ENCODE measurements at regions not wholly inside any gene's neighbourhood (a gene's known extent, or its start where the extent isn't known, plus 50 kb on each side); places are given as distances from the start of the nearest gene placed in this dataset.
"Not testable (repeated sequence)": the region's sequence is repeated elsewhere in the genome, so short reads cannot be mapped to it uniquely, and the experiment has no call there.

DNA sequence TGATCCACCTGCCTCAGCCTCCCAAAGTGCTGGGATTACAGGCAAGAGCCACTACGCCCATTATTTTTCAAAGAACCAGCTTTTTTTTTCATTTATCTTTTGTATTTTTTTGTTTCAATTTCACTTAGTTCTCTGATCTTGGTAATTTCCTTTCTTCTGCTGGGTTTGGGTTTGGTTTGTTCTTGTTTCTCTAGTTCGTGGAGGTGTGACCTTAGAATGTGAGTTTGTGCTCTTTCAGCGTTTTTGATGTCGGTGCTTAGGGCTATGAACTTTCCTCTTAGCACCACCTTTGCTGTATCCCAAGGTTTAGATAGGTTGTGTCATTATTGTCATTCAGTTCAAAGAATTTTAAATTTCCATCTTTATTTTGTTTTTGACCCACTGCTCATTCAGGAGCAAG lies 86.7 kb upstream of the MSTN start (continued):
- TF ChIP-seq, protein P1, sequence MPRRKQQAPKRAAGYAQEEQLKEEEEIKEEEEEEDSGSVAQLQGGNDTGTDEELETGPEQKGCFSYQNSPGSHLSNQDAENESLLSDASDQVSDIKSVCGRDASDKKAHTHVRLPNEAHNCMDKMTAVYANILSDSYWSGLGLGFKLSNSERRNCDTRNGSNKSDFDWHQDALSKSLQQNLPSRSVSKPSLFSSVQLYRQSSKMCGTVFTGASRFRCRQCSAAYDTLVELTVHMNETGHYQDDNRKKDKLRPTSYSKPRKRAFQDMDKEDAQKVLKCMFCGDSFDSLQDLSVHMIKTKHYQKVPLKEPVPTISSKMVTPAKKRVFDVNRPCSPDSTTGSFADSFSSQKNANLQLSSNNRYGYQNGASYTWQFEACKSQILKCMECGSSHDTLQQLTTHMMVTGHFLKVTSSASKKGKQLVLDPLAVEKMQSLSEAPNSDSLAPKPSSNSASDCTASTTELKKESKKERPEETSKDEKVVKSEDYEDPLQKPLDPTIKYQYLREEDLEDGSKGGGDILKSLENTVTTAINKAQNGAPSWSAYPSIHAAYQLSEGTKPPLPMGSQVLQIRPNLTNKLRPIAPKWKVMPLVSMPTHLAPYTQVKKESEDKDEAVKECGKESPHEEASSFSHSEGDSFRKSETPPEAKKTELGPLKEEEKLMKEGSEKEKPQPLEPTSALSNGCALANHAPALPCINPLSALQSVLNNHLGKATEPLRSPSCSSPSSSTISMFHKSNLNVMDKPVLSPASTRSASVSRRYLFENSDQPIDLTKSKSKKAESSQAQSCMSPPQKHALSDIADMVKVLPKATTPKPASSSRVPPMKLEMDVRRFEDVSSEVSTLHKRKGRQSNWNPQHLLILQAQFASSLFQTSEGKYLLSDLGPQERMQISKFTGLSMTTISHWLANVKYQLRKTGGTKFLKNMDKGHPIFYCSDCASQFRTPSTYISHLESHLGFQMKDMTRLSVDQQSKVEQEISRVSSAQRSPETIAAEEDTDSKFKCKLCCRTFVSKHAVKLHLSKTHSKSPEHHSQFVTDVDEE (CRISPR knock-in tag; IDR thresholded peaks at IDR 0.05): no peak
- TF ChIP-seq ZFP30 (CRISPR knock-in tag; IDR thresholded peaks at IDR 0.05): no peak
- TF ChIP-seq ARNTL (CRISPR knock-in tag; IDR thresholded peaks at IDR 0.05; ENCODE audit: borderline replicate concordance, low read depth): no peak

DNA sequence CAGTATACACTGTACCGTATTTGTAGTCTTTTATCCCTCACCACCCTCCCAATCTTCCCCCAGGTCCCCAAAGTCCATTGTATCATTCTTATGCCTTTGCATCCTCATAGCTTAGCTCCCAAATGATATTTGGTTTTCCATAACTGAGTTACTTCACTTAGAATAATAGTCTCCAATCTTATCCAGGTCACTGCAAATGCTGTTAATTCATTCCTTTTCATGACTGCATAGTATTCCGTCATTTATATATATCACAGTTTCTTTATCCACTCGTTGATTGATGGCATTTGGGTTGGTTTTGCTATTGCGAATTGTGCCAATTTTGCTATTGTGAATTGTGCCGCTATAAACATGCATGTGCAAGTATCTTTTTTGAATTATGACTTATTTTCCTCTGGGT lies 83.6 kb upstream of the MSTN start:
- not testable (repeated sequence) for ATAC-seq

DNA sequence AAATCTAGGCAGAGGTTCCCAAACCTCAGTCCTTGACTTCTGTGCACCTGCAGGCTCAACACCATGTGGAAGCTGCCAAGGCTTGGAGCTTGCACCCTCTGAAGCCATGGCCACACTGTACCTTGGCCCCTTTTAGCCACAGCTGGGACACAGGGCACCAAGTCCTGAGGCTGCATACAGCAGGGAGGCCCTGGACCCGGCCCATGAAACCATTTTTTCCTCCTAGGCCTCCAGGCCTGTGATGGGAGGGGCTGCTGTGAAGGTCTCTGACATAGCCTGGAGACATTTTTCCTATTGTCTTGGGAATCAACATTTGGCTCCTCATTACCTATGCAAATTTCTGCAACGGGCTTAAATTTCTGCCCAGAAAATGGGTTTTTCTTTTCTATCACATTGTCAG lies 77.9 kb upstream of the MSTN start:
- ATAC-seq: not testable (repeated sequence)

DNA sequence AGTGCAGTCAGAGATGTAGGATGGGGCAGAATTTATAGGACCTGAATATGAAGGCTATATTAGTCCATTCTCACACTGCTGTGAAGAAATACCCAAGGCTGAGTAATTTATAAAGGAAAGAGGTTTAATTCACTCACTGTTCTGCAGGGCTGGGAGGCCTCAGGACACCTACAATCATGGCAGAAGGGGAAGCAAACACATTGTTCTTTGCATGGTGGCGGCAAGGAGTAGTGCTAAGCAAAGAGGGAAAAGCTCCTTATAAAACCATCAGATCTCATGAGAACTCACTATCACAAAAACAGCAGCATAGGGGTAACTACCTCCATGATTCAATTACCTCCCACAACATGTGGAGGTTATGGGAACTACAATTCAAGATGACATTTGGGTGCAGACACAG lies 76.8 kb upstream of the MSTN start:
- TF ChIP-seq, protein P2, sequence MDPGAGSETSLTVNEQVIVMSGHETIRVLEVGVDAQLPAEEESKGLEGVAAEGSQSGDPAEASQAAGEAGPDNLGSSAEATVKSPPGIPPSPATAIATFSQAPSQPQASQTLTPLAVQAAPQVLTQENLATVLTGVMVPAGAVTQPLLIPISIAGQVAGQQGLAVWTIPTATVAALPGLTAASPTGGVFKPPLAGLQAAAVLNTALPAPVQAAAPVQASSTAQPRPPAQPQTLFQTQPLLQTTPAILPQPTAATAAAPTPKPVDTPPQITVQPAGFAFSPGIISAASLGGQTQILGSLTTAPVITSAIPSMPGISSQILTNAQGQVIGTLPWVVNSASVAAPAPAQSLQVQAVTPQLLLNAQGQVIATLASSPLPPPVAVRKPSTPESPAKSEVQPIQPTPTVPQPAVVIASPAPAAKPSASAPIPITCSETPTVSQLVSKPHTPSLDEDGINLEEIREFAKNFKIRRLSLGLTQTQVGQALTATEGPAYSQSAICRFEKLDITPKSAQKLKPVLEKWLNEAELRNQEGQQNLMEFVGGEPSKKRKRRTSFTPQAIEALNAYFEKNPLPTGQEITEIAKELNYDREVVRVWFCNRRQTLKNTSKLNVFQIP (CRISPR knock-in tag; IDR thresholded peaks at IDR 0.05; ENCODE audit: borderline replicate concordance, low read depth): no peak
- TF ChIP-seq ZNF565 (CRISPR knock-in tag; conservative IDR thresholded peaks at IDR 0.05; ENCODE audit: low read depth): no peak
- TF ChIP-seq CSDC2 (CRISPR knock-in tag; IDR thresholded peaks at IDR 0.05): no peak
- no peak for TF ChIP-seq OSR1 (CRISPR knock-in tag; IDR thresholded peaks at IDR 0.05)
- no peak for TF ChIP-seq ZNF8 (CRISPR knock-in tag; IDR thresholded peaks at IDR 0.05)
- no peak for TF ChIP-seq SNAI2 (CRISPR knock-in tag; IDR thresholded peaks at IDR 0.05)
- TF ChIP-seq TCF4 (CRISPR knock-in tag; IDR thresholded peaks at IDR 0.05; ENCODE audit: borderline replicate concordance): no peak
- TF ChIP-seq ZFP3 (CRISPR knock-in tag; IDR thresholded peaks at IDR 0.05): no peak
- TF ChIP-seq, protein P1 (CRISPR knock-in tag; IDR thresholded peaks at IDR 0.05): no peak
- no peak for TF ChIP-seq ESRRG (CRISPR knock-in tag; IDR thresholded peaks at IDR 0.05)
- no peak for TF ChIP-seq PPARA (CRISPR knock-in tag; IDR thresholded peaks at IDR 0.05; ENCODE audit: borderline replicate concordance)
- no peak for TF ChIP-seq GLIS3 (CRISPR knock-in tag; IDR thresholded peaks at IDR 0.05)
- TF ChIP-seq, protein P3, sequence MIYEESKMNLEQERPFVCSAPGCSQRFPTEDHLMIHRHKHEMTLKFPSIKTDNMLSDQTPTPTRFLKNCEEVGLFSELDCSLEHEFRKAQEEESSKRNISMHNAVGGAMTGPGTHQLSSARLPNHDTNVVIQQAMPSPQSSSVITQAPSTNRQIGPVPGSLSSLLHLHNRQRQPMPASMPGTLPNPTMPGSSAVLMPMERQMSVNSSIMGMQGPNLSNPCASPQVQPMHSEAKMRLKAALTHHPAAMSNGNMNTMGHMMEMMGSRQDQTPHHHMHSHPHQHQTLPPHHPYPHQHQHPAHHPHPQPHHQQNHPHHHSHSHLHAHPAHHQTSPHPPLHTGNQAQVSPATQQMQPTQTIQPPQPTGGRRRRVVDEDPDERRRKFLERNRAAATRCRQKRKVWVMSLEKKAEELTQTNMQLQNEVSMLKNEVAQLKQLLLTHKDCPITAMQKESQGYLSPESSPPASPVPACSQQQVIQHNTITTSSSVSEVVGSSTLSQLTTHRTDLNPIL (CRISPR knock-in tag; IDR thresholded peaks at IDR 0.05; ENCODE audit: low read depth): no peak
- no peak for TF ChIP-seq BACH2 (CRISPR knock-in tag; IDR thresholded peaks at IDR 0.05; ENCODE audit: borderline replicate concordance)
- TF ChIP-seq ARNTL (CRISPR knock-in tag; IDR thresholded peaks at IDR 0.05; ENCODE audit: borderline replicate concordance, low read depth): no peak
- TF ChIP-seq, protein P4, sequence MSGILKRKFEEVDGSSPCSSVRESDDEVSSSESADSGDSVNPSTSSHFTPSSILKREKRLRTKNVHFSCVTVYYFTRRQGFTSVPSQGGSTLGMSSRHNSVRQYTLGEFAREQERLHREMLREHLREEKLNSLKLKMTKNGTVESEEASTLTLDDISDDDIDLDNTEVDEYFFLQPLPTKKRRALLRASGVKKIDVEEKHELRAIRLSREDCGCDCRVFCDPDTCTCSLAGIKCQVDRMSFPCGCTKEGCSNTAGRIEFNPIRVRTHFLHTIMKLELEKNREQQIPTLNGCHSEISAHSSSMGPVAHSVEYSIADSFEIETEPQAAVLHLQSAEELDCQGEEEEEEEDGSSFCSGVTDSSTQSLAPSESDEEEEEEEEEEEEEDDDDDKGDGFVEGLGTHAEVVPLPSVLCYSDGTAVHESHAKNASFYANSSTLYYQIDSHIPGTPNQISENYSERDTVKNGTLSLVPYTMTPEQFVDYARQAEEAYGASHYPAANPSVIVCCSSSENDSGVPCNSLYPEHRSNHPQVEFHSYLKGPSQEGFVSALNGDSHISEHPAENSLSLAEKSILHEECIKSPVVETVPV (CRISPR knock-in tag; IDR thresholded peaks at IDR 0.05): no peak
- no peak for TF ChIP-seq ZC3H10 (CRISPR knock-in tag; IDR thresholded peaks at IDR 0.05)
- TF ChIP-seq ZNF70 (CRISPR knock-in tag; IDR thresholded peaks at IDR 0.05): no peak
- no peak for ATAC-seq

All from SK-N-SH treated with all-trans-retinoic acid at 6 μM for 48 hours (cell line).